HG02763 (cell line): ENCODE measurements at regions not wholly inside any gene's neighbourhood (a gene's known extent, or its start where the extent isn't known, plus 50 kb on each side); places are given as distances from the start of the nearest gene placed in this dataset.
"Not testable (repeated sequence)": the region's sequence is repeated elsewhere in the genome, so short reads cannot be mapped to it uniquely, and the experiment has no call there.

Source experiments
- ATAC-seq: cut with Tn5 transposase; IDR thresholded peaks from one replicate; pipeline ENCODE4 v1.9.1; 2021; ENCODE audit warnings: mild to moderate bottlenecking, moderate library complexity; ENCODE audit not compliant: unreplicated experiment

- no peak for ATAC-seq
Measured at GRCh38 chr2:190150413-190150812, 87.9 kb upstream of the MSTN start.

- ATAC-seq = no peak
Measured at GRCh38 chr2:190149908-190150307, 87.4 kb upstream of the MSTN start.

GRCh38 chr2:190149200-190149599 lies 86.7 kb upstream of the MSTN start:
- no peak for ATAC-seq

- ATAC-seq = not testable (repeated sequence)
Measured at GRCh38 chr2:190146109-190146508, 83.6 kb upstream of the MSTN start.

GRCh38 chr2:190140474-190140873 lies 77.9 kb upstream of the MSTN start:
- not testable (repeated sequence) for ATAC-seq

- no peak for ATAC-seq
Measured at GRCh38 chr2:190139371-190139770, 76.8 kb upstream of the MSTN start.

GRCh38 chr2:190138032-190138431 lies 75.5 kb upstream of the MSTN start:
- no peak for ATAC-seq

GRCh38 chr2:190137561-190137960 lies 75.0 kb upstream of the MSTN start:
- ATAC-seq = no peak

GRCh38 chr2:190136825-190137224 lies 74.3 kb upstream of the MSTN start:
- no peak for ATAC-seq

- no peak for ATAC-seq
Measured at GRCh38 chr2:190136259-190136658, 73.7 kb upstream of the MSTN start.

GRCh38 chr2:190129421-190130199 lies 67.1 kb upstream of the MSTN start:
- ATAC-seq = peak; percentile 52

GRCh38 chr2:190127651-190128050 lies 65.1 kb upstream of the MSTN start:
- ATAC-seq = no peak

- no peak for ATAC-seq
Measured at GRCh38 chr2:190126798-190127197, 64.3 kb upstream of the MSTN start.

- ATAC-seq = no peak
Measured at GRCh38 chr2:190123956-190124355, 61.4 kb upstream of the MSTN start.

GRCh38 chr2:190121971-190122370 lies 59.4 kb upstream of the MSTN start:
- no peak for ATAC-seq

- no peak for ATAC-seq
Measured at GRCh38 chr2:190121305-190121704, 58.8 kb upstream of the MSTN start.

- no peak for ATAC-seq
Measured at GRCh38 chr2:190119923-190120590, 57.5 kb upstream of the MSTN start.

- no peak for ATAC-seq
Measured at GRCh38 chr2:190119257-190119656, 56.7 kb upstream of the MSTN start.

GRCh38 chr2:190117305-190117704 lies 54.8 kb upstream of the MSTN start:
- no peak for ATAC-seq

GRCh38 chr2:190113000-190113399 lies 50.5 kb upstream of the MSTN start:
- no peak for ATAC-seq
